GM19438 (cell line): ENCODE measurements at regions not wholly inside any gene's neighbourhood (a gene's known extent, or its start where the extent isn't known, plus 50 kb on each side); places are given as distances from the start of the nearest gene placed in this dataset.

Experiments
- ATAC-seq: cut with Tn5 transposase; IDR thresholded peaks from one replicate; pipeline ENCODE4 v1.9.1; 2021; ENCODE audit warnings: low read depth; ENCODE audit not compliant: unreplicated experiment

DNA sequence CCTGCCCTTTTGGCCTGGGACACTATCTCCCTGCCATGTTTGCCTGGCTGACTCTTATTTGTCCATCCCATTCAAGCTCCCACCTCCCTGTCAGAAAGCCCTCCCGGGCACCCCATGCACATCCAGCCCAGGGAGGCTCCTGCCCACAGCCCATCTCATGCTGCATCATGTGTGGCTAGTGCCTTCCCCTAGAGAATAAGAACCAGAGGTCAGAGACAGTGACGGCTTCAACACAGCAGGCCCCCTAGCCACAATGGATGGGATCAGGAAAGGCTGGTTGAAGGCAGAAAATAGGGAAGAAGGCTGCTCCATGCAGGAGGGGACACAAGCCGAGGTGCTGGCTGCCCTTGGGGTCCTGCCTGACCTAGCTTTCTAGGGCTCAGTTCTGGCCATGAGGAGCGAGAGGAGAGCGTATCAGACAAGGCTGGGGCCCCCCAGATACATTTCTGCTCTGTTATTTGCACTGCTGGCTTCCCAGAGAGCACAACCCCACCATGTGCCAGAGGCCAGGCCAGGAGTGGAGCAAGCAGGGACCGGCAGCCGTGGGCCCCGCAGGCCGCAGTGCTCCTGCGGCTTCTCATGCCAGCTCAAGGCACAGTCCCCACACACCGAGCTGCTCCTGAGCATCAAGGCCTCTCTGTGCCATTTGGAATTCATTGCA, 161.1 kb upstream of the ZMIZ1 start:
- ATAC-seq: no peak

DNA sequence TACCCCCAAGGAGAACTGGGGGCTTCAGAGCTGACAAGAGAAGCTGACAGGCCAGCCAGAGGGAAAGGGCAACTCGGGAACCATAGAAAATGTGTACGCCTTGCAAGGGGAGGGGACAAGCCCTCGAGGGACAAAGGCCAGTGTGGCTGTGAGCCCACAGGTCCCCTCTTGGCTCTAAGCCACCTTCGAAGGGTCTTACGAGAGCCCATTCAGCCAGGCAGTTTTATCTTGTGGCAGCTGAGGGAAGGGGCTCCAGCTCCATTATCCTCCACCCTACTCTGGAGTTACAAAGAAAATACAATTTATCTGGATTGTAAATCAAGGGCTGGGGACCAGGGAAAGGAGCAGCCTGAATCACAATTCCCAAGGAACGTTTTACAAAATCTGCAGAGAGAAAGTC, 159.5 kb upstream of the ZMIZ1 start:
- no peak for ATAC-seq

DNA sequence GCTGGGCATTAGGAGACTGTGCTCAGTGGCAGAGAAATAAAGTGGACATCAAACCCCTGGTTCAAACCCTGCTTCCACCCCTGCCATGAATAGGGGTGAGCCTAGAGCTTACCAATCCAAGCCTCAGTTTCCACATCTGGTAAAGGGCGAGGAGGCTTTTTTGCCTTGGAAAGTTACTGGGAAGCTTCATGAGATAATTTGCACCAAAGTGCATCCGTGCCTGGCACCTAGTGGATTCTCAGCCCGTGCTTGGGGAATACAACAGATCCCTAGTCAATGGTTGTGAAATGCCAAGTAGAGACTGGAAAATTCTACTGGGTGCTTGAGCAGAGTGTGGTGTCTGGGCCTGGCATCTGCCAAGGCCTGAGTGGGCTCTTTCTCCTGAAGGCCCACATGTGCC, 158.7 kb upstream of the ZMIZ1 start:
- no peak for ATAC-seq

DNA sequence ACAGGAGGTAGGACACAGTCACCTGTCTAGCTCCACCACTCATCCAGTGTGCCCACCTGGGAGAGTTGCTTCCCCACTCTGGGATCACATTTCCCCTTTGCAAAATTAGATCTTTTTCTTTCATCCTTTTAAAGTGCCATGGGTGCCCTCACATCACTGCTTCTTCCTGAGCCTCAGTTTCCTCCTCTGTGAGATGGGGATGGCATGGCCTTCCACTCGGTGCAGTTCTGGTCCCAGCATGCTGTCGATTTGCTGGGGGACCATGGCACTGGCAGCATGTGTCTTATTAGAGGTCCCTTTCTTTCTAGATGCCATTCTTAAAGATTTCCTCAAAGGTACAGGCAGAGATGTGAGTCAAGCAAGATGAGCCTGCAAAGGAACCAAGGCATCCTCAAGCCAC, 158.3 kb upstream of the ZMIZ1 start:
- no peak for ATAC-seq

DNA sequence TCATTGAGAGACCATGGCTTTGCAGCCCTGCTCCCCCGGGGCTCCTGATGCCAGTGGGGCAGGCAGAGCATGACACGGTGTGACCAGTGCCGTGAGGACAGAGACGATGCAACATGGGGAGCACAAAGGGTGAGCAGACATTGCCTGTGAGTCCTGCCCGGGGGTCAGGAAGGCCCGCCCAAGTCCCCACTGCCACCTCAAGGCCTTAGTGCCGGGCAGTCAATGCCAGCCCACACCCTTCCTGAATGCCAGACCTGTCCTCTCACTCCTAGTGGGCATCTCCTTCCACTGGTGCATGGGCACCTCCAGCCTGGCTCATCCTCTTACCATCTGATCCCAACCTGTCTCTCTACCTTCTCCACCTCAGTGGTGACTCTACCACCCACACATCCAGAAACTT, 157.9 kb upstream of the ZMIZ1 start:
- no peak for ATAC-seq

DNA sequence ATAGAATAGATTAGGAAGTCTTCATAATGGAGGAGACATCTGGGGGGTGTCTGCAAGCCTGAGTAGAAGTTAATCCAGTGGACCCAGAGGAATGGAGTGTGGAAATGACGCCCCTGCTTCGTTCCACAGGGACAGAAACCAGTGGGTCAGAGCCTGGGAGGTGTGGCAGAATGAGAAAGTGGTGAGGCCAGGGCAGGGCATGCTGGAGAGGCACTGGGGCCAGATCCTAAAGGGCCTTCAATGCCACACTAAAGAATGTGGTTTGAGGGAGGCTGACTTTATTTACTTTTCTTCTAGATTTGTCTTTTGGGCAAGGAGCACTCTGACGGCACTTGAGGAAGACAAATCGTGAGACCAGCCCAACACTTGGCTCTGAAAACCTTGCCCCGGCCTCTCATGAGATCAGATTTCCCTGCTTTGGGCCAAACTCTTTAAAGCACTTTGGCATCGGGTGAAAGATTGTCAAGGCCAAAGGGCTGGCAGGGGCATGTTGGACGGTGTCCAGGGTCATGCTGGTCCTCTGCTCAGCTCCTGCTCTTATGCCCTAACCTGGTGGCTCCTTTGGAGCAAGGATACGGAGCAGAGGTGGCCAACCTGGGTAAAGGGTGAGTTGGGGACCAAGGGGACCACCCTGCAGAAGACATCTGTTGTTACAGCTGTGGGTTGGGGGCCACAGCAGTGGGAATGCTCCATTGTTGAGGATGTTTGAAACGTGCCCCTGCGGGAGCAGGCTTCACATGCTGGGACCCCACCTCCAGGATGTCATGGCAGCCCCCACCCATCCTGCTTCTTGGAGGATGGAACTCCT, 157.0 kb upstream of the ZMIZ1 start:
- ATAC-seq: no peak

DNA sequence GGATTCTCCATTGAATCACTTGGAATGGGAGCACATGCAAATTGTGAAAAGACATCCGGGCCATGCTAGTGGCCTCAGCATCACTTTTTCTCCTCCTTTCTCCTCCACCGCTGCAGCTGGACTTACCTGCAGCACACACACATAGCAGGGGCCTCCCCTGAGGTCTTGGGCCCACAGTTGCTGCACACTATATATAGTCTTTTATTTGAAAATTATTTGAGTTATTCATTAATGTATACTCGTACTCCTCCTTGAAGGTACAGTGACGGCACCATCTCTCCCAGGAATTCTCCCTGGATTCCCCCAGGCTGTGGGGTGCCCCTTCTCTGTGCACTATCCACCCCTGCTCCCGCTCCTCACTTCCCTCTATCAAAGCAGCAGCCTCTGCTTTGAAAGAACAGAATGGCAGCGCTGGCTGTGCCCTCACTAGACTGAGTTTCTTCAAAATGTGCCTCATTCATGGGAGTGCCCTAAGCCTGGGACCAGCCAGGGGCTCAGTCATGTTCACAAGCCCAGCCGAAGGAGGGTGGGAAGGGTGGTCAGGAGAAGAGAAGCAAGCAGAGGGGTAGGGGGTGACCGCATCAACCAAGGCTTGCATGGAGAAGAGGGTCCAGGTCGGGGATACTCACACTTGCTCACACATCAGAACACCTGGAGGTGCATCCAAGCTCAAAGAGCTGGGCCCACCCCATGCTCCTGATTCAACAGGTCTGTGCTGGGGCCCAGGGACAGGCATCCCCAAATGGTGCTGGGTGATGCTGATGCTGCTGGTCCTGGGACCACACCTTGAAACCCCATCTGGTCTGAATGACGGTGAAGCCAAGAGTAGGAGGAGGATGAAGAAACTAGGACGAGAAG, 156.2 kb upstream of the ZMIZ1 start:
- no peak for ATAC-seq

DNA sequence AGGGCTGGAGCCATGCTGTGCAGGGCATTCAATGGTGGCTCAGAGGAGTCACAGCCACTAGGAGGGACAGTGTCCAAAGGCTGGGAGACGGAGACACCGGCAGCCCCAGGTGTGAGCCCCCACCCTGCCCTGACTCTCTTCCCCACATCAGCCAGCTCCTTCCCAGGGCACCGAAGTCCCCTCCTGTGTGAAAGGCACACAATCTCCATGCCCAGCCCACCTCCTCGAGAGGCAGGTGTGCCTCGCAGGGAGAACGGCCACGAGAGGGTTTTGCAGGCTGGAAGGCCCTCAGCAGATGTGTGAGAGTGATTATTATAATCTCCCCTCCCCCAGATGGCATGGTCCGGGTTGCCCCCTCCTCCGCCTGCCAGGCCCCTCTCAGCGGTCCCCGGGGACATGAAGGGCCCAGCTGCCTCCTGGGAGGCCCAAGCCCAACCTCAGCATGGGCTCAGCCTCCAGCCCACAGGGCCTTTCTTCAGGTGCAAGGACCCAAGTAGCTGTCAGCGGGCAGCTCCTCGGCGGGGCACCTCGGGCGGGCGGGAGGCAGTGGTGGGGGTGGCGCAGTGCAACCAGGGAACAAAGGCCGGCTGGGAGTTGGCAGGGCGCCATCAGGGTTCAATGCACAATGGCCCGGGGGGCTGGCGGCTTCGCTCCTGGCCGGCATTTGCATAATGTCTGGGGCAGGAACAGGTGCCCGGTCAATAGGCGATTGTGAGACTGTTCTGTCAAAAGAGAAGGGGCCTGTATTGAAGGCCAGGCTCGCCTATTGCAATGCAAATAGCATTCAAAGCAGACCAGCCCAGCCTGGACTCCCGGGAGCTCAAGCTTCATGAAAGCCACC, 155.3 kb upstream of the ZMIZ1 start:
- ATAC-seq: no peak

DNA sequence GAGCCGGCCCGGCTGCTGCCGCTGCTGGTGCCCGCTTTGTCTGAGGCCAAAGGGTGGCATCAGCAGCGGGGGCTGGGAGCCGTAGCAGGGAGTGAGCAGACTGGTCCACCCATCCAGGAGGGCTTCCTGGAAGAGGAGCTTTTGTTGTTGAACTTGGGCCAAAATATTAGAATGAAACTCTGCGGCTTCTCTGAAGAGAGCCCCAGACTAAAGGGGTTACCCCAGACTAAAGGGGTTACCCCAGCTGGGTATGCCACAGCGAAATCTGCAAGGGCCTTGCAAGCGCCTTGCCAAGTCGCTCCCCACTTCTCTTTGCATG, 154.7 kb upstream of the ZMIZ1 start:
- no peak for ATAC-seq

DNA sequence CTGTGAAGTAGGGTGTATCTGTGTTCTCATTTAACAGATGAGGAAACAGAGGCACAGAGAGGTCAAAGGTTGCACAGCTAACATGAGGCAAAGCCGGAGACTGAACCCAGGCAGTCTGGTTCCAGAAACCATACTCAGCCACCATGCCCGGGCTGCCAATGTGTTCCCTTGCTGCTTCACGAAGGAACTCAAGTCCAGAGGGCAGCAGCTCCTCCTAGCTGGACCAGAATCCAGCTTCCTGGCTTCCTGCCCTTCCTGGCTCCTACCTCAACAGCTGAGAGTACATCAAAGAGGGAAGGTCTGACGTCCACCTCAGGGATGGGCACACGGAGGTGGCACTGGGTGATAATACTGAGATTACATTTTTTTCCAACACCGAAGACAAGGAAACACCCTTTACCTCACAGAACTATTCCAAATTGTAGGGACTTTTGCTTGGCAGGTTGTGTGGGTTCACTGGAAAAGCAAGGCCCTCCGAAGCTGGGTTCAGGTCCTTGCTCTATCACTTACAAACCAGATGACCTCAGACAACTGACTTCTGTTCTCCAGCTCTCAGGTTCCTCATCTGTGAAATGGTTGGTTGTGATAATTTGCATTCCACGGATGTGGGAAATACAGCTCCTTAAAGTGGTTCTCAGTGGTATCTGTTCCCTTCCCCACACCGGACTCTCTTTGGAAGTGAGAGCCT, 154.1 kb upstream of the ZMIZ1 start:
- no peak for ATAC-seq

DNA sequence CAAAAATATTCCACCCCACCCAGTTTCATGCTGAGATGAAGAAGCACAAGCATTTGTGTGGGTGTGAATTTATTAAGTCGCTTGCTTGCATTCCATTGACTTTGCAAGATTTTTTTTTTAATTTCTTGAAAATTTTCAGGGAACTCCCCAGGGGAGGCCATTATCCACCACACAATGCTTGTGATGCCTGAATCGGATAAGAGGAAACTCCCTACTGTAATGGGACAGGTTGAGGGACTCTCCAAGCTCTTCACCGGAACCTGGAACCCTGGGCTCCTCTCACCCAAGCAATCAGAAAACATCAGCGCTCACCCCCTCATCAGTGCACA, 153.6 kb upstream of the ZMIZ1 start:
- ATAC-seq: no peak

DNA sequence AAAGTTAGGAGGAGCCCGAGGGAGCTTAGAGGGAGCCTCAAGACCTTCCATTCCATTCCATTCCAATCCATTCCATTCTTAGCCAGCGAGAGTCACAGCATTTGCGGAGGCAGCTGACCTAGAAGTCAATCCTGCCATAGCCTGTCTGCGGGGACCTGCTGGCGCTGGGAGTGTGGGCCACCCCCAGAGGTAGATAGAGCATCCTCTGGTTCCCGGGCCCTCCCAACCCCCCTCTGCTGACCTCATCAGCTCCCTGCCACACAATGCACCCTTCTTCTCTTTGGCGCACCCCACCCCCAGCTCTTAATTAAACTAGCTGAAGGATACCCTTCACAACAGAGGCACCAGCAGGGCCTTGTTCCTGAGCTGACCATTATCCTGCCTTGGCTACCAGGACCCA, 152.5 kb upstream of the ZMIZ1 start:
- ATAC-seq: no peak

DNA sequence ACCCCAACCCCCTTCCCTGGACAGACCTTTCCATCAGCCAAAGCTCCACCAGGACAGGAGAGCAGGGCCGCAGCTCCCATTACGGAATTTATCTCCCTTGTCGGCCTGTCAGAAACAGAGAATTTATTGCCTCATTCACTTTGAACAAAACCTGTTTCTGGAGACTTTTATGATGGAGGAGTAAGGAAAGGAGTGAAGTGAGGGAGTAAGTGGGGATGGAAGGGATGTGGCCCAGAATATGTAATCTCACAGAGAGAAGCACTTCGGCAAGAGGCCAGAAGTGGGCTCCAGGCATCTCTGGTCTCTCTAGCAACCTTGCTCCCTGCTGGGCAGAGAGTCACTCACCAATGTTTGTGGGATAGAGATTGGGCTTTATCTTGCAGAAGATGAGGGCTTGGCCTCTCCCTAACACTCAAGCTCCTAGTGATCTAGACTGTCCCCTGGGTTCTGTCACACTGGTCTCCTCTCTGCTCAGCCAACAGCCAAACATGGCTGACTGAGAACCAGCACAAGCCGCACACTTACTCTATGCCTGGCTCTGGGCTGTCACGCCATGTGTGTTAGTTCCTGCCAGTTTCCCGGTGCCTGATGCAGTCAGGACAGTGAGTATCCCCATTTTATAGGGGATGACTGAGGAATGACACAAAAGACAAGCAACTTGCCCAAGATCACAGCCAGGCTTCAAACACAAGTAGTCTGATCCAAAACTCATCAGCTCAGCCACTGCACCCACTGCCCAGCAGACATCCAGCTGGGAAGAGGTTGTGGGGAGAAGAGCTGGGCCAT, 149.4 kb upstream of the ZMIZ1 start:
- ATAC-seq: no peak

DNA sequence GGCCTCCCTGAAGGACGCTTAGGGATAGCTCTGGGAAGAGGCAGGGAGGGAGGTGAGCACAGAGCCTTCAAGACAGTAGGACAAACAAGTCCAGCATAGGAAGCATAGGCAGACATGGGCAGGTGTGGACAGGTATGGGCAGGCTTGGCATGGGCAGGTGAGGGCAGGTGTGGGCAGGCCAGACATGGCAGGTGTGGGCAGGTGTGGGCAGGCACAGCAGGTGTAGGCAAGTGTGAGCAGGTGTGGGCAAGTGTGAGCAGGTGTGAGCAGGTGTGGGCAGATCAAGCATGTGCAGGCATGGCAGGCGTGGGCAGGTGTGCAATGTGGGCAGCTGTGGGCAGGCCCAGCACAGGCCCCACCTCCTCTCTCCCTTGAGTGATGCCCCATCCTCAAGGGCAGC, 148.8 kb upstream of the ZMIZ1 start:
- no peak for ATAC-seq

DNA sequence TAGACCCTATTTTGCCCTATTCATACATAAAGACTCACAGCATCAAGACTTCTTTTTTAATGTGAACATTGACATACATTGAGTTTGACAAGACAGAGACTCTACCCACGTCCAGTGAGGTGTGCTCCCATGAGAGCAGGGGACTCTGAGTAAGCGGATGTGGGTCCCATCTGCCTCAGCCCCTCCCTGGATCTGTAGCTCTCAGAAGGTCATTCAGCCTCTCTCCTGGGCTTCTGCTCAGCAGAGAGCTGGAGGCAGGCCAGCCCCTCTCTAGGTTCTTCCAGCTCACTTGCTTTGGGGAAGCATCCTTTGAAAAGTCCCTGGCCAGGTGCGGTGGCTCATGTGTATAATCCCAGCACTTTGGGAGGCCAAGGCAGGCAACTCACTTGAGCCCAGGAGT, 146.9 kb upstream of the ZMIZ1 start:
- no peak for ATAC-seq

DNA sequence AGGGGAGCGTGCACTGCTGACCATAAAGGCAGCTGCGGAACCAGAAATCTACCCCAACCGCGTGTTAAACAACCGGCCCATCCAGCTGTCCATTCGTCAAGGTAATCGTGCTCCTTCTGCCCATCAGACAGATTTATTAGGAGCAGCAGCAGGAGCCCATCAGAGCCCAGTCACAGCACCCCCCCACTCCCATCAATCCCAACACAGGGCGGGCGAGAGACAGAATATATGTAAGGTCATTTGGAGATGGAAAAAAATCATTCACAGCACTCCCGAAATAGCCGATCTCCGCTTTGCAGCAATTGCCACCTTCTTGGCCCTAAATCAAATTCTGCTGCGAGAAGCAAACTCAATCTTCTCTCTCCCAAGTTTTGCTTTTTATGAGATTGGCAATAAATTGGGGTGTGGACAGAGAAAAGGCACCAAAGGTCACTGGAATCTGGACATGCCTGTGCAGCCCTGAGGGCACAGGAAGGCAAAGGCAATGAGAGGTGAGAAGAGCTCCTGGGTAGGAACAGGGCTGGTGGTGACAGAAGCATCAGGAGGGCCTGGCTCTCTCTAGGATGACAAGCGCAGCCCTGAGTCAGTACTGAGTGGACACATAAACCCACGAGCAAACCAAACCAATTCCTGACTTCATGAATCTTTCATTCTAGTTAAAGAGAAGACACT, 145.0 kb upstream of the ZMIZ1 start:
- ATAC-seq: no peak

DNA sequence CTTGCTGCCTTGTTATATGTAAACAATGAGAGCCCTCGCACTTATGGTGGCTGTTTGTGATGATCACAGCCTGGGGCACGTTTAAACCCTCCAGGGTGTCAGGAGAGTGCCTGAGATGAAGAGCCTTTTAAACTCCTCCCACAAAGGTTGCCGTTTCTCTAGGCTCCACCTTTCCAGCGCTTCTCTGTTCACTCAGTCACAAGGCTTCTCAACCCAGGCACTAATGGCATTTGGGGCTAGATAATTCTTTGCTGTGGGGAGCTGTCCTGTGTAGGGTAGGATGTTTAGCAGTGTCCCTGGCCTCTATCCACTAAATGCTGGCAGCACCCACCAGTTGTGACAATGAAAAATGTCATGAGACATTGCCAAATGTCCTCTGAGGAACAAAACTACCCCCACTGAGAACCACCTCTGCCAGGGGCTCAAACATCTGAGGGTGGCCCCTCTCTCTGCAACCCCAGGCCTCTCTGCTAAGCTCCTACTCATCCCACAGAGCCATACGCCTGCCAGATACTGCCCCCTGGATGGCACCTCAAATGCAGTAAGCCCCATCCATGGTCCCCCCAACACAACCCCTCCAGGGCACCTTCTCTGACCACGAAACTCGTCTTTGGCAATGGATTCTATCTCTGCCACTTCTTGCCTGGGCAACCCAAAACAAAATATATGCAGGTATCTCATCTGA, 144.3 kb upstream of the ZMIZ1 start:
- ATAC-seq: no peak

DNA sequence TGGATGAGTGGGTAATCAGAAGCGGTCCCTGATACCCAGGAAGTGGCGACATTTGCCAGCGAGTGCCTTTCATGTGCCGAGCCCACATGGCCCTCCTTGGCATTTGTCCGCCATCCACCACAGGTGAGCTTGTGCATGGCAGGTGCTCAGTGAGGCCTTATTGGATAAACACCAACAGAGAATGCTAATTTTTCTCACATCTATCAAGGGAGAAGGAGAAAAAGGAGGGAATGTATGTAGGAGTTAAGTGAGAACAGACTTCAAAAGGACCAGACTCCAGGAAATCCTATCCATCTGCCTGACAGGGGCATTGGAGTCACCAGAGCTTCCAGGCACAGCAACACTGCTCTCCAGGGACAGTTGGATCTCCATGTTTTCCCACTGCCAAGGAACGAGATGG, 143.5 kb upstream of the ZMIZ1 start:
- ATAC-seq: no peak
